ENCODE measurements at regions not wholly inside any gene's neighbourhood (a gene's known extent, or its start where the extent isn't known, plus 50 kb on each side); places are given as distances from the start of the nearest gene placed in this dataset.

GRCh38 chr11:127191689-127192088, 191.1 kb upstream of the KIRREL3 start (continued):
- TF ChIP-seq ZNF462 (CRISPR knock-in tag; IDR thresholded peaks at IDR 0.05) (no peak), JUNB (IDR thresholded peaks at IDR 0.05; ENCODE audit: unreplicated experiment) (no peak), EZH2phosphoT487 (IDR thresholded peaks at IDR 0.05; ENCODE audit: unreplicated experiment) (no peak), CREB1 (CRISPR knock-in tag; IDR thresholded peaks at IDR 0.05; ENCODE audit: low read depth) (no peak)

GRCh38 chr11:127191261-127191660, 190.7 kb upstream of the KIRREL3 start:
- Mint-ChIP-seq H3K27me3 (ENCODE audit: insufficient read depth, low read depth, poor library complexity) (no peaks in the 10 kb centered on the region), H3K36me3 (ENCODE audit: low read depth) (no peaks in the 10 kb centered on the region), H3K9me3 (no peaks in the 10 kb centered on the region; the same call in 2 of the 3 replicates), H3K4me1 (peaks cover 23% of the 10 kb centered on the region), H3K4me3 (no peak overlapping the region), H3K27ac (no peak overlapping the region)
- Histone ChIP-seq H3F3A (replicated peaks; ENCODE audit: low read depth) (no peaks in the 10 kb centered on the region), H4K20me1 (replicated peaks; ENCODE audit: insufficient read depth) (no peaks in the 10 kb centered on the region), H2AFZ (no peak overlapping the region), H3K4me3 (no peak overlapping the region), H3K27me3 (ENCODE audit: insufficient read depth) (no peaks in the 10 kb centered on the region), H3K4me1 (ENCODE audit: insufficient read depth) (peaks cover 8% of the 10 kb centered on the region; the same call in 1 of the 2 replicates), H3K36me3 (ENCODE audit: insufficient read depth) (no peaks in the 10 kb centered on the region), H3K9me2 (ENCODE audit: insufficient read depth) (peaks cover 21% of the 10 kb centered on the region; the same call in 1 of the 2 replicates), H3K4me2 (no peak overlapping the region), H3K79me2 (replicated peaks; ENCODE audit: insufficient read depth) (no peaks in the 10 kb centered on the region), H3K27ac (ENCODE audit: low read depth) (no peak overlapping the region)
- ATAC-seq, result no peak
- DNase-seq (ENCODE audit: low spot score), result no peak
- TF ChIP-seq ZNF462 (CRISPR knock-in tag; IDR thresholded peaks at IDR 0.05) (no peak), CTCF (conservative IDR thresholded peaks at IDR 0.05; ENCODE audit: low read depth in 2 of 2) (no peak), EZH2 (IDR thresholded peaks at IDR 0.05; ENCODE audit: low read depth, unreplicated experiment) (no peak), STAT1 (IDR thresholded peaks at IDR 0.05; ENCODE audit: unreplicated experiment) (no peak), JUNB (IDR thresholded peaks at IDR 0.05; ENCODE audit: unreplicated experiment) (no peak), NANOG (IDR thresholded peaks at IDR 0.05; ENCODE audit: borderline replicate concordance) (no peak), CREB1 (CRISPR knock-in tag; IDR thresholded peaks at IDR 0.05; ENCODE audit: low read depth) (no peak)

Measured in GM23338 (cell line).